ENCODE measurements at regions not wholly inside any gene's neighbourhood (a gene's known extent, or its start where the extent isn't known, plus 50 kb on each side); places are given as distances from the start of the nearest gene placed in this dataset.
A peak's percentile ranks its signal among the peaks of the same experiment; 100 is the strongest.
"Not testable (repeated sequence)": the region's sequence is repeated elsewhere in the genome, so short reads cannot be mapped to it uniquely, and the experiment has no call there.

- no peak overlapping the region for H3K27ac ChIP-seq
- no peak for ATAC-seq (replicated peaks in 6 of 8)
- WGBS, 10 experiments: 6 to 92% (median 63%) methylated on average over 1 to 2 of the region's 2 CpGs
- in situ Hi-C loops (cut with MboI; ENCODE audit: low pct_unique_long_range_greater_than_20kb in 2 of 9, low sequenced_read_pairs in 9 of 9, unreplicated experiment in 9 of 9): no loop called here
- H3K4me3 ChIP-seq: no peak overlapping the region
- peaks cover 0 to 2% of the 10 kb centered on the region in 2 donors for H3K4me1 ChIP-seq (replicated peaks in 1 of 2)
These were observed 367.5 kb downstream of the PRDM5 start for GRCh38 chr4:120555058-120555457.

GRCh38 chr4:120554086-120554485, 368.4 kb downstream of the PRDM5 start:
- WGBS, 10 experiments: 17 to 100% (median 80%) methylated on average over 1 to 3 of the region's 3 CpGs; no CpG with 5 or more reads in 3 of the 10 experiments
- Histone ChIP-seq H3K4me3 (no peak overlapping the region), H3K27ac (no peak overlapping the region), H3K4me1 (replicated peaks in 1 of 2) (peaks cover 9% of the 10 kb centered on the region in 2 donors)
- in situ Hi-C loops (cut with MboI; ENCODE audit: low pct_unique_long_range_greater_than_20kb in 2 of 9, low sequenced_read_pairs in 9 of 9, unreplicated experiment in 9 of 9): no loop called here
- ATAC-seq (replicated peaks in 6 of 8): no peak

- H3K27ac ChIP-seq; in situ Hi-C loops (cut with MboI; ENCODE audit: low pct_unique_long_range_greater_than_20kb in 2 of 9, low sequenced_read_pairs in 9 of 9, unreplicated experiment in 9 of 9); H3K4me3 ChIP-seq; ATAC-seq (replicated peaks in 6 of 8): not testable (repeated sequence)
- no CpG with 5 or more reads among the region's 30 CpGs for WGBS, 10 experiments
- peaks cover 15 to 17% of the 10 kb centered on the region in 2 donors for H3K4me1 ChIP-seq (replicated peaks in 1 of 2)
These were observed 371.8 kb downstream of the PRDM5 start for GRCh38 chr4:120550624-120551220.

GRCh38 chr4:120549011-120549570, 373.4 kb downstream of the PRDM5 start:
- in situ Hi-C loops (cut with MboI; ENCODE audit: low pct_unique_long_range_greater_than_20kb in 2 of 9, low sequenced_read_pairs in 9 of 9, unreplicated experiment in 9 of 9): no loop called here
- H3K4me1 ChIP-seq (replicated peaks in 1 of 2): peaks cover 15 to 17% of the 10 kb centered on the region in 2 donors
- H3K27ac ChIP-seq: peak overlapping the region in 1 of 2 donors; percentile 15
- no peak overlapping the region for H3K4me3 ChIP-seq
- ATAC-seq (replicated peaks in 6 of 8): peak in 5 of 8 experiments; percentile 79 to 87 (median 82)

- Histone ChIP-seq H3K27ac (no peak overlapping the region), H3K4me1 (replicated peaks in 1 of 2) (peaks cover 15 to 17% of the 10 kb centered on the region in 2 donors), H3K4me3 (no peak overlapping the region)
- 0 to 93% (median 80%) methylated on average over 1 to 3 of the region's 3 CpGs; no CpG with 5 or more reads in 1 of the 10 experiments for WGBS, 10 experiments
- in situ Hi-C loops (cut with MboI; ENCODE audit: low pct_unique_long_range_greater_than_20kb in 2 of 9, low sequenced_read_pairs in 9 of 9, unreplicated experiment in 9 of 9): no loop called here
- peak in 5 of 8 experiments; percentile 44 to 67 (median 50) for ATAC-seq (replicated peaks in 6 of 8)
These were observed 377.1 kb downstream of the PRDM5 start for GRCh38 chr4:120545391-120545790.

- WGBS, 10 experiments: 6 to 65% (median 41%) methylated on average over 1 to 3 of the region's 3 CpGs
- Histone ChIP-seq H3K27ac (no peak overlapping the region), H3K4me1 (replicated peaks in 1 of 2) (peaks cover 13 to 16% of the 10 kb centered on the region in 2 donors), H3K4me3 (no peak overlapping the region)
- no peak for ATAC-seq (replicated peaks in 6 of 8)
- in situ Hi-C loops (cut with MboI; ENCODE audit: low pct_unique_long_range_greater_than_20kb in 2 of 9, low sequenced_read_pairs in 9 of 9, unreplicated experiment in 9 of 9): no loop called here
These were observed 377.7 kb downstream of the PRDM5 start for GRCh38 chr4:120544838-120545237.

GRCh38 chr4:120540625-120541024, 381.9 kb downstream of the PRDM5 start:
- no peak for ATAC-seq (replicated peaks in 6 of 8)
- 58 to 100% (median 91%) methylated on average over 4 to 5 of the region's 5 CpGs for WGBS, 10 experiments
- in situ Hi-C loops (cut with MboI; ENCODE audit: low pct_unique_long_range_greater_than_20kb in 2 of 9, low sequenced_read_pairs in 9 of 9, unreplicated experiment in 9 of 9): no loop called here
- H3K4me1 ChIP-seq (replicated peaks in 1 of 2): no peaks in the 10 kb centered on the region
- H3K4me3 ChIP-seq: no peak overlapping the region
- no peak overlapping the region for H3K27ac ChIP-seq

- Histone ChIP-seq H3K27ac (no peak overlapping the region), H3K4me3 (no peak overlapping the region), H3K4me1 (replicated peaks in 1 of 2) (no peaks in the 10 kb centered on the region)
- WGBS, 10 experiments: 10 to 97% (median 92%) methylated on average over 2 to 4 of the region's 4 CpGs; no CpG with 5 or more reads in 1 of the 10 experiments
- in situ Hi-C loops (cut with MboI; ENCODE audit: low pct_unique_long_range_greater_than_20kb in 2 of 9, low sequenced_read_pairs in 9 of 9, unreplicated experiment in 9 of 9): no loop called here
- ATAC-seq (replicated peaks in 6 of 8): no peak
These were observed 385.6 kb downstream of the PRDM5 start for GRCh38 chr4:120536884-120537283.

GRCh38 chr4:120528428-120528827, 394.1 kb downstream of the PRDM5 start:
- Histone ChIP-seq H3K4me1 (replicated peaks in 1 of 2) (peaks cover 9 to 27% of the 10 kb centered on the region in 2 donors), H3K4me3 (no peak overlapping the region), H3K27ac (no peak overlapping the region)
- peak in 2 of 8 experiments; percentile 65 to 72 for ATAC-seq (replicated peaks in 6 of 8)
- in situ Hi-C loops (cut with MboI; ENCODE audit: low pct_unique_long_range_greater_than_20kb in 2 of 9, low sequenced_read_pairs in 9 of 9, unreplicated experiment in 9 of 9): no loop called here

- in situ Hi-C loops (cut with MboI; ENCODE audit: low pct_unique_long_range_greater_than_20kb in 2 of 9, low sequenced_read_pairs in 9 of 9, unreplicated experiment in 9 of 9): no loop called here
- no peak overlapping the region for H3K4me3 ChIP-seq
- H3K4me1 ChIP-seq (replicated peaks in 1 of 2): peaks cover 9 to 27% of the 10 kb centered on the region in 2 donors
- H3K27ac ChIP-seq: no peak overlapping the region
- peak in 7 of 8 experiments; percentile 17 to 69 (median 52) for ATAC-seq (replicated peaks in 6 of 8)
These were observed 396.5 kb downstream of the PRDM5 start for GRCh38 chr4:120526033-120526432.

- no peak overlapping the region for H3K27ac ChIP-seq
- no peak for ATAC-seq (replicated peaks in 6 of 8)
- H3K4me1 ChIP-seq (replicated peaks in 1 of 2): peaks cover 9 to 27% of the 10 kb centered on the region in 2 donors
- in situ Hi-C loops (cut with MboI; ENCODE audit: low pct_unique_long_range_greater_than_20kb in 2 of 9, low sequenced_read_pairs in 9 of 9, unreplicated experiment in 9 of 9): no loop called here
- 14 to 100% (median 88%) methylated on average over 1 to 4 of the region's 4 CpGs; no CpG with 5 or more reads in 2 of the 10 experiments for WGBS, 10 experiments
- H3K4me3 ChIP-seq: no peak overlapping the region
These were observed 397.4 kb downstream of the PRDM5 start for GRCh38 chr4:120525106-120525505.

- Histone ChIP-seq H3K27ac (peak overlapping the region in 1 of 2 donors; percentile 18), H3K4me3 (no peak overlapping the region), H3K4me1 (replicated peaks in 1 of 2) (peaks cover 9 to 27% of the 10 kb centered on the region in 2 donors)
- in situ Hi-C loops (cut with MboI; ENCODE audit: low pct_unique_long_range_greater_than_20kb in 2 of 9, low sequenced_read_pairs in 9 of 9, unreplicated experiment in 9 of 9): no loop called here
- ATAC-seq (replicated peaks in 6 of 8): peak in 4 of 8 experiments; percentile 37 to 68 (median 58)
- 0 to 48% (median 27%) methylated on average over 1 to 2 of the region's 2 CpGs; no CpG with 5 or more reads in 4 of the 10 experiments for WGBS, 10 experiments
These were observed 398.3 kb downstream of the PRDM5 start for GRCh38 chr4:120524237-120524636.

- in situ Hi-C loops (cut with MboI; ENCODE audit: low pct_unique_long_range_greater_than_20kb in 2 of 9, low sequenced_read_pairs in 9 of 9, unreplicated experiment in 9 of 9): no loop called here
- no peak overlapping the region for H3K27ac ChIP-seq
- WGBS, 10 experiments: 0 to 100% (median 100%) methylated on average over 1 to 2 of the region's 2 CpGs; no CpG with 5 or more reads in 3 of the 10 experiments
- peaks cover 9 to 19% of the 10 kb centered on the region in 2 donors for H3K4me1 ChIP-seq (replicated peaks in 1 of 2)
- no peak overlapping the region for H3K4me3 ChIP-seq
- ATAC-seq (replicated peaks in 6 of 8): no peak
These were observed 401.8 kb downstream of the PRDM5 start for GRCh38 chr4:120520761-120521160.

- WGBS, 10 experiments: 0 to 95% (median 86%) methylated on average over 1 to 3 of the region's 3 CpGs; no CpG with 5 or more reads in 3 of the 10 experiments
- no peaks in the 10 kb centered on the region for H3K4me1 ChIP-seq (replicated peaks in 1 of 2)
- in situ Hi-C loops (cut with MboI; ENCODE audit: low pct_unique_long_range_greater_than_20kb in 2 of 9, low sequenced_read_pairs in 9 of 9, unreplicated experiment in 9 of 9): no loop called here
- peak in 2 of 8 experiments; percentile 100 for ATAC-seq (replicated peaks in 6 of 8)
- H3K4me3 ChIP-seq: no peak overlapping the region
- no peak overlapping the region for H3K27ac ChIP-seq
These were observed 404.6 kb downstream of the PRDM5 start for GRCh38 chr4:120517966-120518365.
